H1 (cell line): ENCODE measurements at regions not wholly inside any gene's neighbourhood (a gene's known extent, or its start where the extent isn't known, plus 50 kb on each side); places are given as distances from the start of the nearest gene placed in this dataset.

Experiments used
- EP300 ChIP-seq, 2 experiments: IDR thresholded peaks; 1 replicate in 1 of 2; 2 replicates in 1 of 2; pipeline ENCODE4 v1.6.1; 2011 to 2012; ENCODE audit warnings: low read depth in 2 of 2, low read length in 2 of 2, mild to moderate bottlenecking in 2 of 2, borderline replicate concordance in 1 of 2, inconsistent platforms in 1 of 2, moderate library complexity in 1 of 2
- PHF8 ChIP-seq: fragments of 200-600 bp; sonication (generic); conservative IDR thresholded peaks from 2 replicates; pipeline ENCODE4 v1.7.1; 2012; ENCODE audit warnings: low read depth, mild to moderate bottlenecking, inconsistent platforms, low read length, moderate library complexity
- RXRA ChIP-seq: IDR thresholded peaks from 2 replicates; pipeline ENCODE4 v1.6.1; 2011; ENCODE audit warnings: low read depth, mild to moderate bottlenecking, low read length, moderate library complexity; ENCODE audit not compliant: insufficient read depth
- TF ChIP-seq, protein P1 (sequence below): IDR thresholded peaks from 2 replicates; pipeline ENCODE4 v1.6.1; 2012; ENCODE audit warnings: low read length, inconsistent platforms

DNA sequence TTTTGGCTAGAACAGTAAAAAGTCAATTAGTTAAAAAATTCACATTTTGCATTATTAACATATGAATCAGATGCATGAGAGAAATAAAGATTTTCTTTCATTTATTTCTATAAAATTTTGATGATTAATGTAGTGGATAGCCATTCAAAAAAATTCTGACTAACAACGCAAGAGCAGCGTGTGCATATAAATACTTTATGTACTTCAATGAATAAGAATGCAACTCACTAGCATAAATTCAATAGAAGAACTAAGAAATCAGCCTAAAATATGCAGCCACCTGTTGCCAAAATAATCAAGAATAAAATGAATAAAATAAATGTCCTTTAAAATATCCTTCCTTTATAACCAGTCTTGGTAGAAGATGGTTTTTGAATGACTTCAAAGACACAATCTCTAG lies 471.9 kb downstream of the PDGFC start (continued):
- no peak for TF ChIP-seq EP300 (IDR thresholded peaks at IDR 0.05; ENCODE audit: borderline replicate concordance in 1 of 2, low read depth in 2 of 2, low read length in 2 of 2)
- TF ChIP-seq, protein P1, sequence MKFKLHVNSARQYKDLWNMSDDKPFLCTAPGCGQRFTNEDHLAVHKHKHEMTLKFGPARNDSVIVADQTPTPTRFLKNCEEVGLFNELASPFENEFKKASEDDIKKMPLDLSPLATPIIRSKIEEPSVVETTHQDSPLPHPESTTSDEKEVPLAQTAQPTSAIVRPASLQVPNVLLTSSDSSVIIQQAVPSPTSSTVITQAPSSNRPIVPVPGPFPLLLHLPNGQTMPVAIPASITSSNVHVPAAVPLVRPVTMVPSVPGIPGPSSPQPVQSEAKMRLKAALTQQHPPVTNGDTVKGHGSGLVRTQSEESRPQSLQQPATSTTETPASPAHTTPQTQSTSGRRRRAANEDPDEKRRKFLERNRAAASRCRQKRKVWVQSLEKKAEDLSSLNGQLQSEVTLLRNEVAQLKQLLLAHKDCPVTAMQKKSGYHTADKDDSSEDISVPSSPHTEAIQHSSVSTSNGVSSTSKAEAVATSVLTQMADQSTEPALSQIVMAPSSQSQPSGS, result no peak
- no peak for TF ChIP-seq RXRA
- no peak for TF ChIP-seq PHF8
